ENCODE measurements at regions not wholly inside any gene's neighbourhood (a gene's known extent, or its start where the extent isn't known, plus 50 kb on each side); places are given as distances from the start of the nearest gene placed in this dataset.

- DNase-seq = no peak
These were observed 240.1 kb upstream of the HDAC4 start for GRCh38 chr2:239640676-239641578.

- DNase-seq = no peak
These were observed 239.4 kb upstream of the HDAC4 start for GRCh38 chr2:239640210-239640609.

GRCh38 chr2:239639421-239640185 is 238.8 kb upstream of the HDAC4 start:
- DNase-seq = no peak

GRCh38 chr2:239638376-239638775 is 237.6 kb upstream of the HDAC4 start:
- DNase-seq = no peak

- no peak for DNase-seq
These were observed 236.0 kb upstream of the HDAC4 start for GRCh38 chr2:239636808-239637207.

GRCh38 chr2:239634769-239635168 is 233.9 kb upstream of the HDAC4 start:
- DNase-seq = no peak

GRCh38 chr2:239630618-239631286 is 229.9 kb upstream of the HDAC4 start:
- no peak for DNase-seq

- DNase-seq = no peak
These were observed 229.3 kb upstream of the HDAC4 start for GRCh38 chr2:239629926-239630617.

GRCh38 chr2:239626961-239627592 is 226.3 kb upstream of the HDAC4 start:
- DNase-seq = no peak

- DNase-seq = no peak
These were observed 225.3 kb upstream of the HDAC4 start for GRCh38 chr2:239625971-239626734.

GRCh38 chr2:239625156-239625845 is 224.5 kb upstream of the HDAC4 start:
- no peak for DNase-seq

GRCh38 chr2:239621611-239622010 is 220.8 kb upstream of the HDAC4 start:
- DNase-seq = no peak

- no peak for DNase-seq
These were observed 218.5 kb upstream of the HDAC4 start for GRCh38 chr2:239619369-239619768.

GRCh38 chr2:239616729-239617128 is 215.9 kb upstream of the HDAC4 start:
- DNase-seq = no peak

- DNase-seq = peak; percentile 55
These were observed 211.3 kb upstream of the HDAC4 start for GRCh38 chr2:239612133-239612532.

- DNase-seq = peak; percentile 22
These were observed 210.5 kb upstream of the HDAC4 start for GRCh38 chr2:239611222-239611795.

GRCh38 chr2:239610457-239611221 is 209.8 kb upstream of the HDAC4 start:
- DNase-seq = peak; percentile 59

GRCh38 chr2:239609607-239610310 is 208.9 kb upstream of the HDAC4 start:
- DNase-seq = no peak

GRCh38 chr2:239609162-239609561 is 208.3 kb upstream of the HDAC4 start:
- no peak for DNase-seq

All from activated effector memory CD4-positive, alpha-beta T cell treated with anti-CD3 and anti-CD28 coated beads, Interleukin-2, amount 50 U/mL, for 16 hours (primary cell).